ENCODE measurements at regions not wholly inside any gene's neighbourhood (a gene's known extent, or its start where the extent isn't known, plus 50 kb on each side); places are given as distances from the start of the nearest gene placed in this dataset.

DNA sequence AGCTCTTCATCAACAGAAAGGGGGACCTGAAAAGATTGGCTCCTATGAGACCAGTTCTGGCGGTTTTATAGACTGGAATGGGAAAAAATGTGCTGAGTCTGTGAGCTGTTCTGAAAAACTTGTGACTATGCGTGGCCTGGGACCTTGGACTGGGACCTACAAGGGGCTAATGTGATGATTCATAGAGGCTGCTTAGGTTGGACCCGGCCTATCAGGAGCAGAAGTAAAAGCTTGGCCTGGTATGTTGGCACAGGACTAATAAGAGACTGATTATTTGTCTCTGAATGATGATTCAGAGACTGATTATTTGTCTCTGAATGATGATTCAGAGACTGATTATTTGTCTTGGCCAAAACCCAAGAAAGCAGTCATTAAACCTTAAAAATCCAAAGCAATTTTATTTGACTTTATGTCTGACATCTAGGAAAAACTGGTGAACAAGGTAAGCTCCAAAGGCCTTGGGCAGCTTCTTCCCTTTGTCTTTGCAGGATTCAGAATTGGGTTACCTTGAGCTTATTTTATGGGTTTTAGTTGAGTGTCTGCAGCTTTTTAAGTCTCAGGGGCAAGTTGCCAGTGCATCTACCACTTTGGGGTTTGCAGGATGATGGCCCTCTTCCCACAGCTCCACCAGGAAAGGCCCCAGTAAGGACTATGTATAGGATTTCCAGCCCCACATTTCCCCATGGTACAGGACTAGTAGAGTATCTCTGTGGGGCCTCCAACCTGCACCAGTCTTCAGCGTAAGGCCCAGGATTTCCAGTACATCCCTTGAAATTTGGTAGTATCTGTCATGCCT lies 390.3 kb downstream of the KDM5D start:
- no peak for DNase-seq

DNA sequence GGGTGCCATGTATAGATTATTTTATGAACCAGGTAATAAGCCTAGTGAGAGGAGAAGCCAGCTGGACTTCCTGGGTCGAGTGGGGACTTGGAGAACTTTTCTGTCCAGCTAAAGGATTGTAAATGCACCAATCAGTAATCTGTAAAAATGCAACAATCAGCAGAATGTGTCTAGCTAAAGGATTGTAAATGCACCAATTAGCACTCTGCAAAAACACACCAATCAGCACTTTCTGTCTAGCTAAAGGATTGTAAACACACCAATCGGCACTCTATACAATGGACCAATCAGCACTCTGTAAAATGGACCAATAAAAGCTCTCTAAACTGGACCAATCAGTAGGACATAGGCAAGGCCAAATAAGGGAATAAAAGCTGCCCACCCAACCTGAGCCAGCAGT lies 392.9 kb downstream of the KDM5D start:
- DNase-seq: no peak

DNA sequence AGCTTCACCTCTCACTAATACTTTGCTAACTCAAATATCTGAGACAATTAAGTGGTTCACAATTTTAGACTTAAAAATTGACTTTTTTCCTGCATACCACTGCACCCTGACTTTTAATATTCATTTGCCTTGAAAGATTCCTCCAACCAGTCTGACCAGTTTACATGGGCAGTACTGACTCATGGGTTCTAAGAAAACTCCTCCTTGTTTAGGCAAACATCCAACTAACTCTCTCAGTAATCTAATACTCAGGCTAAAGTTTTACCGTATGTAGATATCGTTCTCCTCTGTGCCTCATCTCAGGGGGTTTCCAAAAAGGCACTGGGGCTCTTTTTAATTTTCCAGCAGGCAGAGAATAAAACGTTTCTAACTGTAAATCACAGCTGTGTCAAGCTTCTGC lies 422.8 kb downstream of the KDM5D start:
- no peak for DNase-seq

DNA sequence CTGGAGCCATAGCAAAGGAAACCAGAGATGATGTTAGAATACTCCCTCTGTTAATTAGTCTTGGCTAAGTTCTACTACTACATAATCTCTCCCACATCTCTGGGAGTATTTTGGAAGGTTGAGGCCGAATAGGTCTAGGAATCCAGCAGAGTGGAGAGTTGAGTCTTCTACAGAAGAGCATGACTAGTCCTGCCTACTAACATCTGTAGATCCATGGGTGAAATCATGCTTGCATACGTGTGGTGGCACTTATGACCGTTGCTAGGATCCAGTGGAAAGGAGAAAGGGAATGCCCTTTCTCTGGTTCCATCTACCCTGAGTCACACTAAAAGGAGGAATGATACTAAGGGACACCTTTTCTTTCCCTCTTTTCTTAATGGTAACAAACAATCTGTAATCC lies 425.4 kb downstream of the KDM5D start:
- DNase-seq: no peak

DNA sequence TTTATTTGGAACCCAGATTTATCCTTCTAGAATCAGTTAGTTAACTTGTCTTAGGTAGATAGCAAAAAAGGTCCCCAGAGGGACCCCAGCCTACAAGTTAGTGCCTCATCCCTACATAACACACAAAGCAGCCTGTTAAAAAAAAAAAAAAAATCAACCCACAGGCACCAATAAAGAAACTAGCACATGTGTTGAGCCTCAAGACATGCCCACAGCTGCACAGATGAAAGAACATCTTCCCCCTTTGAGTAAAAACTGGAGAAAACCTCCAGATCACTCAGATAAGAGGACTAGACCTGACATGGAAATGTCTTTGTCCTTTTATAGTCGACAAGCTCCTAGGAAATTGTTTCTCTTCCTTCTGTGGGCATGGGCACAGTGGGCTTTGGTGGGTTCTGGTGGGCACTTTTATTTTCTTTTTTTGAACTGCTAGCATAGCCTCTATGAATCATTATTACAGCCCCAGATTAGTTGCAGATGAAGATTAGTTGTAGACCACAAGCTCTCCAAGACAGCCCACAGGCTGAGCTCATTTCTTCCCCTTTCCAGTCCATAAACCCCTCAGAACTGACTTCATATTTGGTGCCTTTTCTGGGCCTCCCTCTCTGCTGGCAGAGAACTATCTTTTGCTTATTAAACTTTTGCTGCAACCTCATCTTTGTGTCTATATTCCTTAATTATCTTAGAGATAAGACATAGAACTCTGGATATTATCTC lies 427.1 kb downstream of the KDM5D start:
- DNase-seq: no peak

DNA sequence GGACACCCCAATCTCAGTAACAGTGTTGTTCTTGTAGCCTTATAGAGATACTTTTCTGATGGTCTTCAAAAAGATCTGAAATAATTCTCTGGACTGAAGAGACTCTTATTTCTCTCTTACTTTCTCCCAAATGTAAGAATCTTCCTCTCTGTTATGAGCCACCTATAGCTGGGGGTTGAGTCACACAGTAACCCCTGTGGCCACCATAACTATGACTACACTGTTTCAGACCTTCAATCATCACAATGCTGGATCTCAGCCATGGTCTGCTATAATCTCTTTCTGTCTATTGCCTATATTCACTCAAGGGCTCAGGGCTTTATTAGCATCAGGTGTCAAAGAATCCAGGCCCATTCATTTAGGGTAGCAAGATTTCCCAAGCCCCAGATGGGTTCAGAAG lies 436.9 kb downstream of the KDM5D start:
- no peak for DNase-seq

DNA sequence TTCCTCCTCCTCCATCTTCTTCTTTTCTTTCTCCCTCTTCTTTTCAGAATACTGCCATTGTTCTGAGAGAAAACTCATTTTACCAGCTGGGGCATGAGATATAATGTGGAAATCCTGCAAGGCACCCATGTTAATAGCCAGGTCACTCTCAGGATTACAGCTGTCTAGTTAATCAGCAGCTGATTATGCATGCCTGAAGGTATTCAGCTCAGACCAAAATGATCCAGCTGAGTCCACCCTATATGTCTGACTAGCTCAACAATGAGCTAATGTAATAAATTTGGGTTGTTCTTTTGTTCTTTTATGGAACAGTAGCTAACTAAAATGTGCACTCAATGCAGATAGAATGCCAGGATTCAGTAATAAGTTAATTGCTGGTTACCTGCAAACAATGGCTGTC lies 441.4 kb downstream of the KDM5D start:
- DNase-seq: no peak

DNA sequence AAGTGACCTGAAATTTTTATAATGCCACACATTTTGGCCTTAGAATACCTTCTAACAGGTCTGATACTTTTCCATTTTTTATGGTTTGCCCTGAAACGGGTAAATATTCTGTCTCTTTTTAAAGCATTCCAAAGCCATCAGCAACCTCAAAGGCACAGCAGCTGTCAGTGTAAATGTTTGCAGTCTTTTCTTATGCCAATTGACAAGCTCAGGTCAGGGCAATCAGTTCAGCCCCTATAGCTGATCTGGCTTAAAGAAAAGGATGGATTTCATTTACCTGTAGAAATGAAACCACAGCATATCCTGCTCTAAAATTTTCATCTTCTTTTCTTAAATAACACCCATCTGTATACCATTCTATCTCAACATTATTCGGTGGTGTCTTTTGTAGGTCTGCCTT lies 453.6 kb downstream of the KDM5D start:
- no peak for DNase-seq

DNA sequence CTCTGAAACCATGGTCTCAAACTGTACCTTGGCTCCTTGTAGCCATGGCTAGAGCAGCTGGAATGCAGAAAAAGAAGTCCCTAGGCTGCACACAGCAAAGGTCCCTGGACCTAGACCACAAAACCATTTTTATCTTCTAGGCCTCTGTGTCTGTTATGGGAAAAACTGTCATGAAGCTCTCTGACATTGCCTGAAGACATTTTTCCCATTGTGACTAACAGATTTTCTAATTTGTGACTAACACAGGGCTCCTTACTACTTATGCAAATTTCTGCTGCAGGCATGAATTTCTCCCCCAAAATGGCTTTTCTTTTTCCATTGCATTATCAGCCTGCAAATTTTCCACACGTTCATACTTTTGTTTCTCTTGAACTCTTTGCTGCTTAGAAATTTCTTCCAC lies 470.4 kb downstream of the KDM5D start:
- no peak for DNase-seq

DNA sequence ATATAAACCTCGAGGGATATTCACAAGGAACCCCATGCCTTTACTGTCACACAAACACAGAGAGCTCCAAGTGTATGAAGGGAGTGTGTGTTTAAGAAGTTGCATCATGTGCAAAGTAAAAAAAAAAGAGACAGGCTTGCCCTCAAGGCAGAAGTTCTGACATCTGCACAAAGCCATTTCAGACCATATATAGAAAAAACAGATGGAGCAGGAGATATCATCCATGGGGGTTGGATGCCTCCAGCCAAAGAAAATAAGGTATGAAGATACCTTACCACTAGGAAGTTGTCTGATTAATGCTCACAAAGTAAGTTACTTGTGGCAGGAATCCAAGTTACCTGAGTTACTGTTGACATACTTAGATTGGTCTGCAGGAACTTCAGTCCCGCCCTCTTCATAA lies 476.2 kb downstream of the KDM5D start:
- DNase-seq: no peak

DNA sequence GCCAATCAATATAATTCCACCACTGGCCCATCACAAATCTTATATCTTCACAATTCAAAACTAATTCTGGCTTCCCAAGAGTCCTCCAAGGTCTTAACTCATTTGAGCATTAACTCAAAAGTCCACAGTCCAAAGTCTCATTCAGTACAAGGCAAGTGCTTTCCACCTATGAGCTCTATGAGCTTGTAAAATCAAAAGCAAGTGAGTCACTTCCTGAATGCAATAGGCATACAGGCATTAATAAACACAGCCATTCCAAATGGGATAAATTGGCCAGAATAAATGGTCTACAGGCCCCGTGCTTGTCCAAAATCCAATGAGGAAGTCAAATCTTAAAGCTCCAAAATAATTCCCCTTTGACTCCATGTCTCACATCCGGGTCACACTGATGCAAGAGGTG lies 479.1 kb downstream of the KDM5D start:
- no peak for DNase-seq

DNA sequence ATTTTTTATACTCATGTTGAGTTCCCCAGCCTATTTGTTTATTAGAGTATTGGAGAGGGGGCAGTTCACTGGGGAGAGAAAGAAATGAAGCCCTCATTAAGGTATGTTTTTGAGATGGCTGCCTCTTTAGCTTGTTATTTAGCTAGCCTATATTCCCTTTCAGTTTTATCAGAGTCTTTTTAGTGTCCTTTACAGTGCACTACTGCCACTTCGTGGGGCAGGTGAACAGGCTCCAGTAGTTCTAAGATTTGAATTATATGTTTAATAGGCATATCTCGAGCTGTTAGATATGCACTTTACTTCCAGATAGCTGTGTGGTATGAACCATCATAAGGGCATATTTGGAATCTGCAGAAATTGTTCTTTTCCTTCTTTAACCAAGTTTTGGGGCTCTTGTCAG lies 482.2 kb downstream of the KDM5D start:
- no peak for DNase-seq

DNA sequence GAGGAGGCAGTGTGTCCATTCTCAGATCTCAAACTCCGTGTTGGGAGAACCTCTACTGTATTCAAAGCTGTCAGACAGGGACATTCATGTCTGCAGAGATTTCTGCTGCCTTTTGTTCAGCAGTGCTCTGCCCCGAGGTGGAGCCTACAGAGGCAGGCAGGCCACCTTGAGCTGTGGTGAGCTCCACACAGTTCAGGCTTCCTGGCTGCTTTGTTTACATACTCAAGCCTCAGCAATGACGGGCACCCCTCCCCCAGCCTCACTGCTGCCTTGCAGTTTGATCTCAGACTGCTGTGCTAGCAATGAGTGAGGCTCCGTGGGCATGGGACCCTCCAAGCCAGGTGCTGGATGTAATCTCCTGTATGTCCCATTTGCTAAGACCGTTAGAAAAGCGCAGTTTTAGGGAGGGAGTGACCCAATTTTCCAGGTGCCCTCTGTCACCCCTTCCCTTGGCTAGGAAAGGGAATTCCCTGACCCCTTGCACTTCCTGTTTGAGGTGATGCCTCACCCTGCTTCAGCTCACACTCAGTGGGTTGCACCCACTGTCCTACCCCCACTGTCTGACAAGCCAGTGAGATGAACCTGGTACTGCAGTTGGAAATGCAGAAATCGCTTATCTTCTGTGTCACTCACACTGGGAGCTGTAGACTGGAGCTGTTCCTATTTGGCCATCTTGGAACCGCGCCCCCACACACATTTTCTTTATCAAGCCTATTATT lies 458.9 kb upstream of the HSFY2 start:
- DNase-seq: peak; percentile 14

DNA sequence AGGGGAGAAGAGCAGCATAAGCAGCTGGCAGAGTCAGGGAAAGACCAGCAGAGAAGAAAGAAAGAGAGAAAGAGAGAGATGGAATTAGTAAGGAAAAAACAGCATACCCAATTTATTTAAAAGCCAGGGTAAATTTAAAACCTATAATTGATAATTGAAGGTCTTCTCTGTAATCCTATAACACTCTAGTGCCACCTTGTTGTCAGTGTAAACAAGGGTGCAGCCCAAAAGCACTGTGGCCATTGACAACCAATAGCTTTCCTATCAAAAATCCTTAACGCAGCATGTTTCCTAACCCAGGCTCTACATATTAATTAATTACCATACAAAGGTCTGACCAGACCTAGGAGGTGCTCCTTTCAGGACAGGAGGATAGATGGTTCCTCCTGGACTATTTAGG lies 447.2 kb upstream of the HSFY2 start:
- no peak for DNase-seq

DNA sequence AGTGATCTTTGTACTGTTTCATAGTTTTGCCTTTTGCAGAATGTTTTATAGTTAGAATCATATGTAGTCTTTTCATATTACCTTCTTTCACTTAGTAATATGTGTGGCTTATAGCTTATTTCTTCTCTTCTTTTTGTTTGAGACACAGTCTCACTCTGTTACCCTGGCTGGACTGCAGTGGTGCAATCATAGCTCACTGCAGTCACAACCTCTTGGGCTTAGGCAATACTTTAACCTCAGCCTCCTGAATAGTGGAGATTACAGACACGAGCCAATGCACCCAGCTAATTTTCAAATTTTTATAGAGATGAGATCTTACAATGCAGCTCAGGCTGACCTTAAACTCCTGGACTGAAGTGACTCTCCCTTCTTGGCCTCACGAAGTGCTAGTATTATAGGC lies 435.4 kb upstream of the HSFY2 start:
- DNase-seq: no peak

DNA sequence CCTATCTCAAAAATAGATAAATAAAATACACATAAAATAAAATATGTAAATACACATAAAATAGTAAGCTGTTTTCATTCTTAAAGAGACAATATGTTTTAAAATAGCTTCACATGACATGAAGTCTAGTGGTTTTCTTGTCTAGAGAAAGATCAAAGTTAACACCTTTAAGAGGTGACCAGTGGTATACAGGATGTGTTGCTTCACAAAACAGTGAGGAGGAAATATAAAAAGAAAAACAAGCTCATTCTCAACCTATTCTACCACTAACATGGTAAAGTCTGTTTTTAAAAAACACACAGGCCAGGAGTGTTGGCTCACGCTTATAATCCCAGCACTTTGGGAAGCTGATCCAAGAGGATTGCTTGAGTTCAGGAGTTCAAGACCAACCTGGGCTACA lies 433.5 kb upstream of the HSFY2 start:
- no peak for DNase-seq

DNA sequence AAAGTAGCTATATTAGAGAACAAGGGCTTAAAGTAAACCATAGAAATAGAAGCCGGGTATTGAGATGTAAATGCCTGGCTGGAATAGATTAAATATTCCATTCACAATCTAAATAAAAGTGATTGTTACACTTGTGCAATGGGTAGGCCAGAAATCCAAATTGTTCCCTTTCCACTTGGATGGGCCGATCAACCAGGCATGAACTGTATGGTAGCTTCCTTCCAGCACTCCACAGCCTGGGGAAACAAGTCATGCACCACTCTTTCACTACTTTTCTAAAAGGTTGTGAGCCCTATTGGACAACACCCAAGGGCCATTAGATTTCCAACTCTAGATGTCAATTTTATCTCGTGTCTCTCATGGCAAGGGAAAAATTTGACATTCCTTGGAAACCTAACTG lies 407.3 kb upstream of the HSFY2 start:
- DNase-seq: no peak

DNA sequence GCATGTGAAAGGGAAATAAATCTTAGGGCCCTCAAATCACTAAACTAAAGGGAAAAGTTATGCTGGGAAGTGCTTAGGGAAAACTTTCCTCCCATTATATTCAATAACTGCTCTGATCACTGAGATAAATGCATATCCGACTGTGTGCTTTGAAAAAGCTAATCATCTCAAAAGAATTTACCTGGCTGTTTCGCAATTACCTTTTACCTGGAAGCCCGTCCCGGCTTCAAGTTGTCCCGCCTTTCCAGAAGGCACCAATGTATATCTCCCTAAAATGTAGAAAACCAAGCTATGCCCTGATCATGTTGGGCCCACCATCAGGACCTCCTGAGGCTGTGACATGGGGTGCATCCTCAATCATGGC lies 394.6 kb upstream of the HSFY2 start:
- no peak for DNase-seq

DNA sequence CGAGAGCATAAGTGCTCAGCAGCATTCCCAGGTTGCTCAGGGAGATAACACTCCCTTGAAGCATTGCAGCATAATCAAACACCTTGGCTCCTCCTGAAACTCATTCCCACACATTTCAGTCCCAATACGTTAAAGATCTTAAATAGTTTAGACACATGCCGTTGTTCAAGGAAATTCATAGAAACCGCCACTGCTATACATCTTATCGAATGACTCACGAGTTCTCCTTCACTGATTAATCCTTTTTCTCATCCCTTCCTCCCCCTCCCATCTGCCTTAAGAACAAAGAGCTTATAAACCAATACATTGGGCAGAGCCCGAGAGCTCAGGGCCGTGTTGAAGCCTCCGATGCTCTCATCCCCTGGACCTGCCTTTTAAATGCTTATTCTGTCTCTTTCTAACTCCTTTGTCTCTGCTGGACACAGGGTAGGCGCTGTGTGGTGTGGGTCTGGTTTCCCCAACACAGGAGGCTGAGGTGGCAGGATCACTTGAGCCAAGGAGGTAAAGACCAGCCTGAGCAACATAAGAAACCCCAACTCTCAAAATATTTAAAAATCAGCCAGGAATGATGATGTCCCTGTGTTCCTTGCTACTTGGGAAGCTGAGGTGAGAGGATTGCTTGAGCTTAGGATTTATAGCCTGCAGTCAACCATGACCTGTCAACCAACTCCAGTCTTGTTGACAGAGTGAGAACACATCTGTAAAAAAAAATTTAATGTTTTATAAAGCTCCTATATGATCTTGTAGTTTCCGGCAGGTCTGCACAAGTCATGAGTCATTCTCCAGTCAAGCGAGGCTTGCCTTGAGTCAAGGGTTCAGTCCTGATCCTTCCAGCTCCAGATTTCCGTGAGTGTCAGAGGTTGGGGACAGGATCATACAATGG lies 394.0 kb upstream of the HSFY2 start:
- no peak for DNase-seq

DNA sequence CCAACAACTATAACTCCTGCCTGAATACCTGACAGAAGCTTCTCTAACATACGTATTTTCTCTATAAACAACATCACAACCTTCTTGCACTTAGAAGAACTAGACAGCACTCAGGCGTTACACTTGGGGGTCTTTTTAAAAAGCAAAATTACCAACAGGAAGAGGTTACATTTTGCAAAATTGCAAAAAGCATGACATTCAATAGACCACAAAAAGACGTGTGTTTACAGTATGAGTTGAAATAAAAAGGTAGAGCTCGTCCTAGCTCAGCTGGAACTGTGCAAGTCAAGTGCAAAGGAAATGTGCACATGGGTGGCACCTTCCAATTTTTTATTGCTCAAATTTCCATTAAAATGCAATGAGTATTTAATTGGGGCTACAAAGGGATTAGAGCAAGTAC lies 375.2 kb upstream of the HSFY2 start:
- no peak for DNase-seq

DNA sequence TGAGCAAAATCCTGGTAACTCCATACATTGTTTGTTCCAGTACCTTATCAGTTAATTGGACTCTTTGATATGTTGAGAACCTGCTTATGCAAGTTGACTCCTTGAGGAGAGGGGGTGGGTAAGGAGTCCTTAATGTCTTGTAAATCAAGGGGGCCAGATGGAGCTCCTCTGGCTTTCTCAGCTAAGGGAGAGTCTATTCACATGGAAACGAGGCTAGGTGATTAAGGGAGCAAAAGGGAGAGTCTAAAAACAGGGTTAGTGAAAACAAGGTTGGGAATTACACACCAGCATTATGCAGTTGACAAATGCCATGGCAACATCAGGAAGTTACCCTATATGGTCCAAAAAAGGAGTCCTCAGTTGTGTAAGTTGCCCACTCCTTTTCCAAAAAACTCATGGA lies 372.8 kb upstream of the HSFY2 start:
- no peak for DNase-seq

DNA sequence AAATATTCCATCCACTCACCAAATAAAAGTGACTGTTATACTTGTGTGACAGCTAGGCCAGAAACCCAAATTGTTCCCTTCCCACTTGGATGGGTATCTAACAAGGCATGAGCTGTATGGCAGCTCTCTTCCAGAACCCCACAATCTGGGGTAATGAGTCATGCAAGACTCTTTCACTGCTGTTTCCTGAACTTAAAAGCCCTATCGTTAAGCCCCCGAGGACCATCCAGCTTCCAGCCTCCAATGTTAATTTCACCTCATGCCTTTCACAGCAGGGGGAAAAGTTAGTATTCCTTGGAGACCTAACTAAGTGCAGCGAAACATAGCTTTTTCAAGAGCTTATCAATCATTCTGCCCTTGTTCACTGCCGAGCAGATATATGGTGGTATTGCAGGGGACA lies 368.6 kb upstream of the HSFY2 start:
- no peak for DNase-seq

DNA sequence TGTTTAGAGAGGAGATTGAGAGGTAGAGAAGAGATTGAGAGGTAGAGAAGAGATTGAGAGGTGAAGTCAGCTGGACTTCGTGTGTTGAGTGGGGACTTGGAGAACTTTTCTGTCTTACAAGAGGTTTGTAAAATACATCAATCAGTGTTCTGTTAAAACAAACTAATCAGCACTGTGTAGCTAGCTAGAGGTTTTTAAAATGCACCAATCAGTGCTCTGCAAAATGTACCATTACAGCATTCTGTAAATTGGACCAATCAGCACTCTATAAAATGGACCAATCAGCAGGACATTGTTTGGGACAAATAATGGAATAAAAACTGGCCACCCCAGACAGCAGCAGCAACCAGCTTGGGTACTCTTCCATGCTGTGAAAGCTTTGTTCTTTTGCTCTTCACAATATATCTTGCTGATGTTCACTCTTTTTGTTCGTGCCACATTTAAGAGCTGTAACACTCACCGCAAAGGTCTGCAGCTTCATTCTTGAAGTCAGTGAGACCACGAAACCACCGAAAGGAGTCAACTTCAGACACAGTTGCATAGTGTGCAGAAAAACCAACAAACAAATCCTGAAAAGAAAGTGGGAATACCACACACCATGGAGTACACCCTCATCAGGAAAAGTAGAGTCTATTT lies 366.9 kb upstream of the HSFY2 start:
- DNase-seq: no peak
